Liver (tissue), 8 donors: ENCODE measurements at regions not wholly inside any gene's neighbourhood (a gene's known extent, or its start where the extent isn't known, plus 50 kb on each side); places are given as distances from the start of the nearest gene placed in this dataset.

Source experiments
- DNase-seq: peaks from one replicate; pipeline ENCODE4 v3.0.0-alpha.2; 2017; ENCODE audit warnings: low spot score
- H3K27ac ChIP-seq, 2 donors: one replicate each; pipeline ENCODE4 v1.7.0; 2013; ENCODE audit warnings: inconsistent platforms in 2 of 2, low read length in 2 of 2, control low read depth in 1 of 2, low read depth in 1 of 2, mild to moderate bottlenecking in 1 of 2
- H3K27me3 ChIP-seq, 4 donors: one replicate each; pipeline versions ENCODE4 v1.6.1 to v1.7.0; 2013; ENCODE audit warnings: low read length in 3 of 4, inconsistent platforms in 1 of 4, mild to moderate bottlenecking in 1 of 4, moderate library complexity in 1 of 4; ENCODE audit not compliant: control insufficient read depth in 4 of 4, insufficient read depth in 4 of 4
- H3K36me3 ChIP-seq, 4 donors: one replicate each; pipeline versions ENCODE4 v1.6.1 to v1.7.0; 2013; ENCODE audit warnings: low read length in 3 of 4, mild to moderate bottlenecking in 3 of 4, low read depth in 1 of 4, moderate library complexity in 1 of 4; ENCODE audit not compliant: control insufficient read depth in 4 of 4, insufficient read depth in 3 of 4
- H3K4me1 ChIP-seq, 4 donors: one replicate each; pipeline versions ENCODE4 v1.6.1 to v1.7.0; 2013; ENCODE audit warnings: low read length in 3 of 4, mild to moderate bottlenecking in 3 of 4, moderate library complexity in 1 of 4; ENCODE audit not compliant: control insufficient read depth in 4 of 4, insufficient read depth in 4 of 4
- H3K4me3 ChIP-seq, 3 donors: one replicate each; pipeline versions ENCODE4 v1.6.1 to v1.7.0; 2013; ENCODE audit warnings: low read length in 3 of 3, control low read depth in 1 of 3, low read depth in 1 of 3, mild to moderate bottlenecking in 1 of 3
- H3K9ac ChIP-seq, 2 donors: one replicate each; pipeline ENCODE4 v1.7.0; 2013; ENCODE audit warnings: low read length in 2 of 2, mild to moderate bottlenecking in 2 of 2, moderate library complexity in 2 of 2, control low read depth in 1 of 2, low read depth in 1 of 2
- H3K9me3 ChIP-seq, 4 donors: one replicate each; pipeline versions ENCODE4 v1.6.1 to v1.7.0; 2013; ENCODE audit warnings: low read length in 3 of 4; ENCODE audit not compliant: control insufficient read depth in 4 of 4
- ATF3 ChIP-seq: IDR thresholded peaks from 2 replicates; pipeline ENCODE4 v1.6.1; 2016; ENCODE audit warnings: antibody characterized with exemption
- CTCF ChIP-seq: fragments of 150-350 bp; IDR thresholded peaks from 2 replicates; pipeline ENCODE4 v1.5.1; 2017; ENCODE audit warnings: improper control_type of control experiment, low read depth, low read length; ENCODE audit not compliant: missing input control
- EGR1 ChIP-seq, 2 donors: IDR thresholded peaks; 2 replicates each; pipeline ENCODE4 v1.6.1; 2016 to 2018; ENCODE audit warnings: antibody characterized with exemption in 2 of 2, low read depth in 2 of 2
- FOXA1 ChIP-seq: IDR thresholded peaks from 2 replicates; pipeline ENCODE4 v1.6.1; 2016; ENCODE audit warnings: antibody characterized with exemption
- FOXA2 ChIP-seq: IDR thresholded peaks from 2 replicates; pipeline ENCODE4 v1.6.1; 2016; ENCODE audit warnings: antibody characterized with exemption
- GABPA ChIP-seq, 2 donors: IDR thresholded peaks in 1 of 2; conservative IDR thresholded peaks in 1 of 2; 2 replicates each; pipeline ENCODE4 v1.6.1; 2016; ENCODE audit warnings: antibody characterized with exemption in 2 of 2, mild to moderate bottlenecking in 1 of 2, moderate library complexity in 1 of 2
- HNF4A ChIP-seq, 2 donors: conservative IDR thresholded peaks; 2 replicates each; pipeline ENCODE4 v1.6.1; 2016; ENCODE audit warnings: antibody characterized with exemption in 2 of 2, mild to moderate bottlenecking in 2 of 2
- HNF4G ChIP-seq: IDR thresholded peaks from 2 replicates; pipeline ENCODE4 v1.6.1; 2016; ENCODE audit warnings: antibody characterized with exemption
- JUND ChIP-seq, 2 donors: IDR thresholded peaks; 2 replicates each; pipeline ENCODE4 v1.6.1; 2016; ENCODE audit warnings: antibody characterized with exemption in 2 of 2
- MAX ChIP-seq: IDR thresholded peaks from 2 replicates; pipeline ENCODE4 v1.6.1; 2016; ENCODE audit warnings: antibody characterized with exemption
- NR2F2 ChIP-seq: IDR thresholded peaks from 2 replicates; pipeline ENCODE4 v1.6.1; 2016; ENCODE audit warnings: antibody characterized with exemption
- RAD21 ChIP-seq, 2 donors: IDR thresholded peaks; 2 replicates each; pipeline ENCODE4 v1.6.1; 2016; ENCODE audit warnings: antibody characterized with exemption in 2 of 2, mild to moderate bottlenecking in 2 of 2
- REST ChIP-seq: IDR thresholded peaks from 2 replicates; pipeline ENCODE4 v1.6.1; 2016; ENCODE audit warnings: antibody characterized with exemption, mild to moderate bottlenecking
- RXRA ChIP-seq, 2 donors: IDR thresholded peaks; 2 replicates each; pipeline ENCODE4 v1.6.1; 2017 to 2018; ENCODE audit warnings: antibody characterized with exemption in 2 of 2, mild to moderate bottlenecking in 1 of 2
- SP1 ChIP-seq: IDR thresholded peaks from 2 replicates; pipeline ENCODE4 v1.6.1; 2018; ENCODE audit warnings: antibody characterized with exemption, mild to moderate bottlenecking
- TAF1 ChIP-seq: conservative IDR thresholded peaks from 2 replicates; pipeline ENCODE4 v1.6.1; 2016; ENCODE audit warnings: antibody characterized with exemption, mild to moderate bottlenecking
- YY1 ChIP-seq: IDR thresholded peaks from 2 replicates; pipeline ENCODE4 v1.6.1; 2016; ENCODE audit warnings: antibody characterized with exemption, mild to moderate bottlenecking
- ZBTB33 ChIP-seq: IDR thresholded peaks from 2 replicates; pipeline ENCODE4 v1.6.1; 2016; ENCODE audit warnings: antibody characterized with exemption
- WGBS: extraction: QIAGEN DNeasy Blood & Tissue Kit; methylation state at CpG from one replicate; pipeline ENCODE4 v1.1.7; 2013; 5-methylcytosine and 5-hydroxymethylcytosine counted together
- donor health status: healthy.
- donor health status: healthy.
- donor health status: healthy.
- donor health status: healthy.
- donor health status: healthy.

- DNase-seq = no peak
- H3K36me3 ChIP-seq = no peaks in the 10 kb centered on the region
- no peak overlapping the region for H3K9ac ChIP-seq
- H3K4me1 ChIP-seq = no peaks in the 10 kb centered on the region
- no peak overlapping the region for H3K4me3 ChIP-seq
- H3K27me3 ChIP-seq = no peaks in the 10 kb centered on the region
- H3K27ac ChIP-seq = no peak overlapping the region
- TF ChIP-seq RAD21 (IDR thresholded peaks at IDR 0.05) (no peak), HNF4A (conservative IDR thresholded peaks at IDR 0.05) (no peak), ATF3 (no peak), FOXA2 (no peak), JUND (IDR thresholded peaks at IDR 0.05) (no peak), YY1 (no peak), REST (no peak), CTCF (no peak), MAX (no peak), TAF1 (no peak), NR2F2 (no peak), GABPA (IDR thresholded peaks at IDR 0.05 in 1 of 2, conservative IDR thresholded peaks at IDR 0.05 in 1 of 2) (no peak), EGR1 (IDR thresholded peaks at IDR 0.05; ENCODE audit: low read depth in 2 of 2) (no peak), HNF4G (no peak), RXRA (IDR thresholded peaks at IDR 0.05) (no peak), FOXA1 (no peak), SP1 (no peak), ZBTB33 (no peak)
- H3K9me3 ChIP-seq = no peaks in the 10 kb centered on the region
Observed at GRCh38 chr7:115694424-115694823, 336.1 kb downstream of the TFEC start.

- WGBS = 80% methylated on average over 4 of the region's 4 CpGs
Observed at GRCh38 chr7:115693779-115694178, 336.8 kb downstream of the TFEC start.

More at GRCh38 chr7:115693779-115694178, 336.8 kb downstream of the TFEC start:
- TF ChIP-seq GABPA (IDR thresholded peaks at IDR 0.05 in 1 of 2, conservative IDR thresholded peaks at IDR 0.05 in 1 of 2) = no peak
- Histone ChIP-seq H3K9ac (no peak overlapping the region), H3K27ac (no peak overlapping the region), H3K36me3 (no peaks in the 10 kb centered on the region), H3K4me3 (no peak overlapping the region), H3K9me3 (no peaks in the 10 kb centered on the region), H3K4me1 (no peaks in the 10 kb centered on the region), H3K27me3 (no peaks in the 10 kb centered on the region)
- DNase-seq = no peak
